ENCODE measurements at regions not wholly inside any gene's neighbourhood (a gene's known extent, or its start where the extent isn't known, plus 50 kb on each side); places are given as distances from the start of the nearest gene placed in this dataset.

DNA sequence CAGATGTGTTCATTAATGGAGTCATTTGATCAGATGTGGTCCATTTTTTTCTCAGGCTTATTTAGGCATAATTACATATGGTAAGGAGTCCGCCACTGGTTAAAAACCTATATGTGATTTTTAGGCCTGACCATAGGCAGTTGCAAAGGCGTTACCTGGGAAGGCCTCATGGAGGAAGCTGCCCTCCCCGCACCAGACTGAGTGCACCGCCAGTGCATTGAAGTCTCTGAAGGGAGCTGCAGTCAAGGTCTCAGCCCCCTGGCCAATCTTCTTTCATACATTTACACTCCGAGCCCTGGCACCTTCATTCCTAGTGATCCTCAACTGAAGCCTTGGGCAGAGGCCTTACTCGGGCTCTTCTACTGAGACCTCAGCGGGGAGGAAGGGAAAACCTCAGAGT is 898.2 kb upstream of the AGA start:
- H3K9me3 Mint-ChIP-seq, result peaks cover 2 to 12% (median 3%) of the 10 kb centered on the region in 7 donors
- H3K9ac ChIP-seq (ENCODE audit: insufficient read depth, low read length, poor library complexity, severe bottlenecking), result no peak overlapping the region
- H3K9me3 ChIP-seq (replicated peaks in 1 of 2; ENCODE audit: control insufficient read depth in 1 of 2, insufficient read depth in 1 of 2, low read length in 2 of 2), result peaks cover 5 to 12% of the 10 kb centered on the region in 2 donors
- TF ChIP-seq, protein P1, sequence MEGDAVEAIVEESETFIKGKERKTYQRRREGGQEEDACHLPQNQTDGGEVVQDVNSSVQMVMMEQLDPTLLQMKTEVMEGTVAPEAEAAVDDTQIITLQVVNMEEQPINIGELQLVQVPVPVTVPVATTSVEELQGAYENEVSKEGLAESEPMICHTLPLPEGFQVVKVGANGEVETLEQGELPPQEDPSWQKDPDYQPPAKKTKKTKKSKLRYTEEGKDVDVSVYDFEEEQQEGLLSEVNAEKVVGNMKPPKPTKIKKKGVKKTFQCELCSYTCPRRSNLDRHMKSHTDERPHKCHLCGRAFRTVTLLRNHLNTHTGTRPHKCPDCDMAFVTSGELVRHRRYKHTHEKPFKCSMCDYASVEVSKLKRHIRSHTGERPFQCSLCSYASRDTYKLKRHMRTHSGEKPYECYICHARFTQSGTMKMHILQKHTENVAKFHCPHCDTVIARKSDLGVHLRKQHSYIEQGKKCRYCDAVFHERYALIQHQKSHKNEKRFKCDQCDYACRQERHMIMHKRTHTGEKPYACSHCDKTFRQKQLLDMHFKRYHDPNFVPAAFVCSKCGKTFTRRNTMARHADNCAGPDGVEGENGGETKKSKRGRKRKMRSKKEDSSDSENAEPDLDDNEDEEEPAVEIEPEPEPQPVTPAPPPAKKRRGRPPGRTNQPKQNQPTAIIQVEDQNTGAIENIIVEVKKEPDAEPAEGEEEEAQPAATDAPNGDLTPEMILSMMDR (IDR thresholded peaks at IDR 0.05), result no peak
- no peak for DNase-seq
- peaks cover 0 to 1% (median 0%) of the 10 kb centered on the region in 3 donors for H3K27me3 Mint-ChIP-seq (ENCODE audit: low read depth in 3 of 3)
- no peaks in the 10 kb centered on the region for H3K36me3 ChIP-seq (replicated peaks in 1 of 2; ENCODE audit: control insufficient read depth in 1 of 2, insufficient read depth in 2 of 2, low read length in 2 of 2)
- no peaks in the 10 kb centered on the region for H3K27me3 ChIP-seq (ENCODE audit: control insufficient read depth in 2 of 2, insufficient read depth in 2 of 2, low read length in 2 of 2)
- H4K20me1 ChIP-seq (ENCODE audit: insufficient read depth, low read length), result no peaks in the 10 kb centered on the region
- H3K4me1 ChIP-seq (ENCODE audit: control insufficient read depth in 1 of 2, insufficient read depth in 2 of 2, low read length in 2 of 2), result no peaks in the 10 kb centered on the region
- WGBS (ENCODE audit: insufficient coverage), result 95% methylated on average over 4 of the region's 7 CpGs
- no peak overlapping the region for H3K4me3 ChIP-seq (replicated peaks in 1 of 3; ENCODE audit: low read depth in 2 of 3, low read length in 3 of 3)
- H3K4me2 ChIP-seq (replicated peaks; ENCODE audit: extremely low read depth, low read length, poor library complexity, severe bottlenecking), result no peak overlapping the region
- H3K4me3 Mint-ChIP-seq, result no peak overlapping the region
- H3K27ac Mint-ChIP-seq, result no peak overlapping the region
- H3K4me1 Mint-ChIP-seq, result no peaks in the 10 kb centered on the region
- no peaks in the 10 kb centered on the region for H3K79me2 ChIP-seq (ENCODE audit: insufficient read depth, low read length)
- no peak overlapping the region for H3K27ac ChIP-seq (ENCODE audit: low read depth in 1 of 2, low read length in 2 of 2)
- H2AFZ ChIP-seq (ENCODE audit: insufficient read depth, low read depth, low read length, poor library complexity, severe bottlenecking), result no peak overlapping the region
- no peaks in the 10 kb centered on the region for H3K36me3 Mint-ChIP-seq
- intact Hi-C loops (cut with micrococcal nuclease), result no loop called here

DNA sequence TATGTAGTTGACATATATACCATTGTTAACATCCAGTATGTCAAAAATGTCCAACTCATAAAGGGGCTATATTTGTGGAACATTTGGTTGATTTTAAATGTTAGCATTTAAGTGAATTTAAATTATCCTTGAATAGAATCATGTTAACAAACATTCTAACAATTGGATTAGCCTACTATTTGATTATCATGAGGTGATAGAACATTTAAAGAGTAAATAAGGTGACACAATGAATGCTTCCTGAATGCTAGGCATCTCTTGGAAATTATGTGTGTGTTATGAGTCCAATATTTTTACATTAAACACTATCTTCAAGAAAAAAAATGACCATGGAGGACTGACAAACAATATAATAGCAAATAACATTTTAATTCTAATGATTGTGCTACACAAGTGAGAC is 901.9 kb upstream of the AGA start:
- H3K9ac ChIP-seq (ENCODE audit: insufficient read depth, low read length, poor library complexity, severe bottlenecking), result no peak overlapping the region
- peaks cover 0 to 1% (median 0%) of the 10 kb centered on the region in 3 donors for H3K27me3 Mint-ChIP-seq (ENCODE audit: low read depth in 3 of 3)
- H3K9me3 Mint-ChIP-seq, result peaks cover 0 to 12% (median 3%) of the 10 kb centered on the region in 7 donors
- no peaks in the 10 kb centered on the region for H3K27me3 ChIP-seq (ENCODE audit: control insufficient read depth in 2 of 2, insufficient read depth in 2 of 2, low read length in 2 of 2)
- H3K36me3 Mint-ChIP-seq, result no peaks in the 10 kb centered on the region
- peaks cover 0 to 12% of the 10 kb centered on the region in 2 donors for H3K9me3 ChIP-seq (replicated peaks in 1 of 2; ENCODE audit: control insufficient read depth in 1 of 2, insufficient read depth in 1 of 2, low read length in 2 of 2)
- TF ChIP-seq, protein P1 (IDR thresholded peaks at IDR 0.05), result no peak
- intact Hi-C loops (cut with micrococcal nuclease), result no loop called here
- no peak overlapping the region for H3K4me3 Mint-ChIP-seq
- no peaks in the 10 kb centered on the region for H3K36me3 ChIP-seq (replicated peaks in 1 of 2; ENCODE audit: control insufficient read depth in 1 of 2, insufficient read depth in 2 of 2, low read length in 2 of 2)
- H4K20me1 ChIP-seq (ENCODE audit: insufficient read depth, low read length), result no peaks in the 10 kb centered on the region
- H3K4me2 ChIP-seq (replicated peaks; ENCODE audit: extremely low read depth, low read length, poor library complexity, severe bottlenecking), result no peak overlapping the region
- H3K4me1 Mint-ChIP-seq, result no peaks in the 10 kb centered on the region
- no peak overlapping the region for H3K27ac Mint-ChIP-seq
- no peak overlapping the region for H2AFZ ChIP-seq (ENCODE audit: insufficient read depth, low read depth, low read length, poor library complexity, severe bottlenecking)
- H3K27ac ChIP-seq (ENCODE audit: low read depth in 1 of 2, low read length in 2 of 2), result no peak overlapping the region
- no peak for DNase-seq
- H3K79me2 ChIP-seq (ENCODE audit: insufficient read depth, low read length), result no peaks in the 10 kb centered on the region
- no peak overlapping the region for H3K4me3 ChIP-seq (replicated peaks in 1 of 3; ENCODE audit: low read depth in 2 of 3, low read length in 3 of 3)
- no peaks in the 10 kb centered on the region for H3K4me1 ChIP-seq (ENCODE audit: control insufficient read depth in 1 of 2, insufficient read depth in 2 of 2, low read length in 2 of 2)

Measured in CD14-positive monocyte (primary cell).